NCI-H345 treated with DMSO at 0.1 percent for 48 hours (cell line): ENCODE measurements at regions not wholly inside any gene's neighbourhood (a gene's known extent, or its start where the extent isn't known, plus 50 kb on each side); places are given as distances from the start of the nearest gene placed in this dataset.
"Not testable (repeated sequence)": the region's sequence is repeated elsewhere in the genome, so short reads cannot be mapped to it uniquely, and the experiment has no call there.

Source experiments
- DNase-seq: peaks from one replicate; lab custom pipeline; 2025; ENCODE audit not compliant: unreplicated experiment; lab: John Stamatoyannopoulos, UW

DNA sequence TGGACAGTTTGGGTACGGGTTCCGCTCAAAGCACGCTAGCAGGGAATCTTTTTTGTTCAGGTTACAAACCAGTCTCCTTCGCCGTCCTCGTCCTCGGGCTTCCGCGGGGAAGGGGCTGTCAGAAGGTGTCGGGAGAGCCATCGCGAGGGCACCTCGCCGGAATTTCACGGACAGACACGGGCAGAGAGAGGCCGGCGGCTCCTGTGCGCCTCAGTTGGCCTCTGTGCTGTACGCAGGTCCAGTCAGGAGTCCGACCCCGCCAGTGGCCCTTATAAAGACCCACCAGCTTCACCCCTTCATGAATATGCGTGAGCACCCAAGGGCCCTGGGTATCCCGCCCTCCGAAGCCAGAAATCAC, 362.1 kb upstream of the DEFB115 start:
- not testable (repeated sequence) for DNase-seq

DNA sequence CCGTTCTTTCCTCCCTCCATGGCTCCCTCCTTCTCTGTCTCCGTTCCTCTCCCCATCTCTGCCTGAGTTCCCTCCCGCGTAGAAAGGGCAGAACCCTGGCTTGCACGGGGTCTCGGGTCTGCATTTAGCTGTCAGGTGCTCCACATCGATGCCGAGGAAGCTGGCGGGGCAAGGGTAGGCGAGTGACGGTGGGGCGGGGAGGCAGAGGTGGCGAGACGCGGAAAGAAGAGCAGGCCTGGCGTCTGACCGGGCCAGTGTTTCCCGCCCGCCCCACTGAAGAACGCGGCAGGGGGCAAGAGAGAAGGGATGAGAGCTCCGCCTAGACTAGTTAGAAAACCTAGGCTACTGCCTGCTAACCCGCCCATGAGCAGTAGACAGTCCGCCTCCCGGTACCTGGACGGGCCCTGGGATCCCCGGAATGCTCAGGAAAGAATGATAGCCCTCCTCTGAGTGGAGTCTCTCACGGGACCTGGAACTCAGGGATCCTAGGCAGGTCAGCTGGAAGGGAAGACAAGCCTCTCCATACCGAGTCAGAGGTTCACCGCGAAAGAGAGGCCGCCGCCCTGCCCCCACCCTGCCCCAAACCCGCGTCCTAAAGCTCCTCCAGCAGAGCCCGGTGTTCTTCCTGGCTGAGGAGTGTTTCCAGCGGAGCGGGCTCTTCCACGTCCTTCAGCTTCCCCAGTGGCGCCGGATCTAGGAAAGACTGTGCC, 357.9 kb upstream of the DEFB115 start:
- DNase-seq, result not testable (repeated sequence)

DNA sequence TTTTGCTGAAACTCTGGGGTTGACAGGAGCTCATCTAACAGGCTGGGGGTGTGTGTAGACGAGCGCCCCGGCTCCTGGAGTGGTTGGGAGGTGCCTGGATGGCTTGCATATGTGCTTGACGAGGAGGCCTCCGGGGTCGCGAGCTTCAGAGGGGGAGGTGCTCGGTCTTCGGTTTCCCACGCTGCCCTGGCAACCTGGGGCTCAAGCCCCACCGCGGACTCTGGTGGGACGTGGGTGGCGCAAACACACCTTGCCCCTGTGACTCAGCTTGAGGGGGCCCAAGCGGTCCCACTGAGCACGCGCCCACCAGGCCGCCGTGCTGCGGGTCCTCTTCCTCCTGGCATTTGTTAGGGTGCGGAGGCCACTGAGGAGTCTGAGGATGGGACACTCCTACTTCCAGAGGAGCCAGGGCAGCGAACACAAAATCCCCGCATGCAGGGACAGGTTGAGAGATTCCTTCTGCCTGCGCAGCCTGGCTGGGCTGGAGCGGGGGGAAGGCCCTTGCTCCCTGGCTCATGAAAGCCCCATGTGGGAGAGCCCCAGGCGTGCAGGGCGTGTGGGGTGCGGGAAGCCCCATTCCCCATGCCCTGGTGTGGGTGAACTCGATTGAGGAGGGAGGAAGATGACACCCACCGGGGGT, 357.3 kb upstream of the DEFB115 start:
- DNase-seq, result not testable (repeated sequence)

DNA sequence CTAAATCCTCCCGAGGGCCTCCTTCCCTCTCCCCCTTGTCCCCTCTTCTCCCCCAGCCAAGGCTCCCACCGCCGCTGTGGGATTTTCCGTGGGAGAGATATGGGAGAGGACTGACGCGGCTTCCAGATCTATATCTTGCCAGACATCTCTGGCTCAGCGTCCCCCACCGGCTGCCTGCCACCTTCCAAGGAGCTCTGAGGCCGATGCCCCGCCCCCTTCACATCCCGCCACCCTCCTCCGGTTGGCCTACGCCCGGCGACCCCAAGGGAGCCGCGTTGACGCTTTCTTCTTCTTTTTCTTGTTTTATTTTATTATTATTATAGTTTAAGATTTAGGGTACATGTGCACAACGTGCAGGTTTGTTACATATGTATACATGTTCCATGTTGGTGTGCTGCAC, 352.2 kb upstream of the DEFB115 start:
- DNase-seq, result not testable (repeated sequence)

DNA sequence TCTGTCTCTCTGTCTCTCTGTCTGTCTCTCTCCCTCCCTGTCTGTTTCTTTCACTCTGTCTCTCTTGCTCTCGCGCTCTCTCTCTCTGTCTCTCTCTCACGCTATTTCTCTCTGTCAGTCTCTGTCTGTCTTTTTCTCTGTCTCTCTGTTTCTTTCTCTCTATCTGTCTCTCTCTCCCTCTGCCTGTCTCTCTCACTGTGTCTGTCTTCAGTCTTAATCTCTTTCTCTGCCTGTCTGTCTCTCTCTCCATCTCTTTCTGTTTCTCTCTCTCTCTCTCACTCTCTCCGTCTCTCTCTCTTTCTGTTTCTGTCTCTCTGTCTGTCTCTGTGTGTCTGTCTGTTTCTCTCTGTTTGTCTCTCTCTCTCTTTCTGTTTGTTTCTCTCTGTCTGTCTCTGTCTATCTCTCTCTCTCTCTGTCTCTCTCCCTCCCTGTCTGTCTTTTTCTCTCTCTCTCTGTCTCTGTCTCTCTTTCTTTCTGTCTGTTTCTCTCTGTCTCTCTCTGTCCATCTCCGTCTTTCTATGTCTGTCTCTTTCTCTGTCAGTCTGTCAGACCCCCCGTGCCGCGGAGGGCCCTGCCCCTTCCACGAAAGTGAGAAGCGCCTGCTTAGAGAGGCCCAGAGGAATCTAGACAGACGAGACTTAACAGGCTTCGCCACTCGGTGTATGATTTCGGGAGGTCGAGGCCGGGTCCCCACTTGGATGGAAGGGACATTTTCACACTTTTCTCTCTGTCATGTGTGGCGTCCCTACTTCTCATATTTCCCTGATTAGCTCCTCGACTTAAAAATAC, 346.3 kb upstream of the DEFB115 start:
- no peak for DNase-seq

DNA sequence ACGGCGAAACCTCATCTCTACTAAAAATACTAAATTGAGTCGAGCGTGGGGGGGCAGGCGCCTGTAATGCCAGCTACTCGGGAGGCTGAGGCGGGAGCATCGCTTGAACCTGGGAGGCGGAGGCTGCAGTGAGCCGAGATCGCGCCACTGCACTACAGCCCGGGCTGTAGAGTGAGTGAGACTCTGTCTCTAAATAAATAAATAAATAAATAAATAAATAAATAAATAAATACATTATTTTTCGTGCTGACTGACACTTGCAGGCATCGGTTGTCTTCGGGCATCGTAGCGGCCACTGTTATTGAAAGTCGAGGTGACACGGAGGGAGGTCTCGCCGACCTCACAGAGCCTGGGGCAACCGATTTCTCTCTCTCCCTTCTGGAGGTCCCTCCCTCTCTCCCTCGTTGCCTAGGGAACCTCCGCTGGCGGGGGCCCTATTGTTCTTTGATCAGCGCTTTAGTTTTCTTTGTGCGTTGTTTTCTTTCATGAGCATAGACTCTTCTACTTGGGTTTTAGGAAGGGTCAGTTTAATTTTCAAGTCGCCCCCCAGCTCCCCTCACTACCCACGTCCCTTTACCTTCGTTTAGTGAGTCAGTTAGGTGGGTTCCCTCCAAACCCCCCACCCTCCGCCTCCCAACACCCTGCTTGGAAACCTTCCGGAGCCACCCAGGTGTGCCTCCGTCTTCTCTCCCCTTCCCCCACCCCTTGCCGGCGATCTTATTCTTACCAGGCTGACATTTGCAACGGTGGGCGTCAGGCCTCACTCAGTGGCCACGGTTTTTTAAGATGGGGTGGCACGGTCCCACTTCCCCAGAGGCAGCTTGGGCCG, 345.4 kb upstream of the DEFB115 start:
- DNase-seq, result not testable (repeated sequence)

DNA sequence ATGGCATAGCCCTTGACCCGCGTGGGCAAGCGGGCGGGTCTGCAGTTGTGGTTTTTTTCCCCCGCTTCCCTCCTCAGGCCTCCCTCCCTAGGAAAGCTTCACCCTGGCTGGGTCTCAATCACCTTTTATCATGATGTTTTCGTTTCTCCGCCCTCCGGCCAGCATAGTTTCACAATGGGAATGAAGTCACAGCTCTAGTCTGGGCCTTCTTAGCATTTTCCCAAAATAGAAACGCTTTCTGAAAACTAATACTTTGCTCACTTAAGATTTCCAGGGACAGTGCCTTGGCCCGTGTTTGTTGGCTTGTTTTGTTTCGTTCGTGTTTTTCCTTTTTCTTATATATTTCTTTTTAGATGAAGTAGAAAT, 344.8 kb upstream of the DEFB115 start:
- DNase-seq, result not testable (repeated sequence)

DNA sequence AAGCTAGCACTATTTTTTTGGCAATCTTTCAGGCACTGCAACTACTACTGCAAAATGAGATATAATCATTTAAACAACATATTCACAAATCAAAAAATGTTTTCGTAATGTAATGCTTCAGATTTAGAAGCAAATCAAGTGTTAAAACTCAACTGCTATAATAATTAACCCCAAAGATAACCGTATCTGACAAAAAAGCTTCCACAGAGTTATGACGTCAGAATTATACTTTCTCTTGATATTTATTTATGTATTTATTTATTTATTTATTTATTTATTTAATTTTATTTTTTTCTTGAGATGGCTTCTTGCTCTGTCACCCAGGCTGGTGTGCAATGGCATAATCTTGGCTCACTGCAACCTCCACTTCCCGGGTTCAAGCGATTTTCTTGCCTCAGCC, 341.1 kb upstream of the DEFB115 start:
- not testable (repeated sequence) for DNase-seq

DNA sequence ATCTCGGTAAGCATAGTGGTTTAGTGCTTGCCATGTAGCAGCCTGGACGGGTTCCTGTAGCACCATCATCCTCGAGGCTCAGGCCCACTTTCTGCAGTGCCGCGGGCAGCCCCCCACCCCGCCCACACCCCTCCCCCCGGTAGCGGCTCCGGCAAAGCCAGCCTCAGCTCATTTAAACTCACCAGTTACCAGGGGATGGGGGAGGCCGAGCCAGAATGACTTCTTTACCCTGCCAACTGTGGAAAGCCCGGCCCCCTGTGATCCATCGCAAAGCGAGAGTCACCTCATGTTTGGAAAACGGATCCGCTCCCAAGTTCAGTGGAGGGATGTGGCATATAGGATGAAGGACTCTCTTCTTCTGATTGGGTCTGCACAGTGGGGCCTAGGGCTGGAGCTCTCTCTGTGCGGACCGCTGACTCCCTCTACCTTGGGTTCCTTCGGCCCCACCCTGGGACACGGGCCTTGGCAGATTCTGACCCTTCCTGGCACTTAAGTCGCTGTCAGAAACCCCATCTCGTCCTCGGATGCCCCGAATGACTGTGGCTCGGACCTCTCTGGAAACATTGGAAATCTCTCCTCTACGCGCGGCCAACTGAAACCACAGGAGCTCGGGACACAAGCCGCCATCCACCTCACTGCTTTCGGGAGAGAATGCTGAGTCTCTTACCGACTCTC, 337.8 kb upstream of the DEFB115 start:
- DNase-seq, result no peak

DNA sequence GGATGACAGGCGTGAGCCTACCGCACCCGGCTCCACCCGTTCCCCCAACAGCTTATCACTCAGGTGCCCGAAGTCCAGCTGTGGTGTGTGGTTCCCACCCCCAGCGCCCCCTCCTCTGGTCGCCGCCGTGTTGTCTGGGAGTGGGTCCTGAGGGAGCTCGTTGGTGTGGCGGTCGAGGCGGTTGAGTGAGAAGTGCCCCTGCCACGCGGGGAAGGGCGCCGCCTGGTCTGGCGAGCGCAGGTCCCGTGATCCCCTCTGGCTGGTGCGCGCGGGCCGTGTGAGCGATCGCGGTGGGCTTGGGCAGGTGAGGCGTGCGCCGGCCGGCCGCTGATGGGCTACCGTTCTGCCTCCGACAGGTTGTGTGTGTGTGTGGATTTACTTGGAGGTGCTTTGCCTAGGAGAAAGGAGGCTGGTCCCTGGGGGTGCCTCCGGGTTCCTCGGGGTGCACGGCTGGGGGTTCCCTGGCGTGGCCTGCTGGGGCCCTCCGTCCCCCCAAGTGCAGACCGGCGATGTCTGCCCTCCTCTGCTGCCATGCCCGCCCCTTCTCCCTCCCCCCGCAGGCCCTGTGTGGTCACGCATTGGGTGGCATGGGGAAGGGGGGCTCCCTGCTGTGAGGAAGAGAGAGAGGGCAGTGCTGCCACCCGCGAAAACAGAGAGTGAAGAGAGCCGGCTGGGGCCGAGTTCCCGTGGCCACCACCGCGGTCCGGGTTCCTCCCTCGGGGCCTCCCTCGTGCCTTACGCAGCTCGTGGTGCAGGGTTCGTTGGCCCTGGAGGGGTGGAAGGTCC, 336.0 kb upstream of the DEFB115 start:
- DNase-seq, result no peak

DNA sequence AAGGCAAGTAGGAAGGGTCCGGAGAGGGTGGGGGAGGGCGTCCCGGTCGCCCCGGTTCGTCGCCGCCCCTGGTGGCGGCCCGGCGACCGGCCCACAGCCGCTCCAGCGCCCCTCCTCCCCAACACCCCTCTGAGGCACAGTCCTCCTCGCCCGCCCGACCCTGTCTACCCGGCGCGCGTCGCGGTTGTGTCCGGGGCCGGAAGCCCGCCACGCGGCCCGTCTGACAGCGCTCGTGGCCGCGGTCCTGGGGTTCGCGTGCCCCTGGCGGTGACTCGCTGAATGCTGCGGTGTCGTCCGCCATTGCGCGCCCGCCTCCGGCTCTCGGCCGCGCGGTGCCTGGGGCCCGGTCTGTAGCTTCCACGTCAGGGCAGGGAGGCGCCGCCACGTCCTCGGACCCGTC, 335.3 kb upstream of the DEFB115 start:
- DNase-seq, result no peak

DNA sequence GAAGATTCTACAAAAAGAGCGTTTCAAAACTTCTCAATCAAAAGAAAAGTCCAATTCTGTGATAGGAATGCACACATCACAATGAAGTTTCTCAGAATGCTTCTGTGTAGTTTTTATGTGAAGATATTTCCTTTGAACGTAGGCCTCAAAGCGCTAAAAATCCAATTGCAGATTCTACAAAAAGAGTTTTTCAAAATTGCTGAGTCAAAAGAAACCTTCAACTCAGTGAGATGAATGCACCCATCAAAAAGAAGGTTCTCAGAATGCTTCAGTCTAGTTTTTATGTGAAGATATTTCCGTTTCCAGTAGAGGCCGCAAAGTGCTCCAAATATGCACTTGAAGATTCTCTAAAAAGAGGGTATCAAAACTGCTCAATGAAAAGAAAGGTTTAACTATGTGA, 319.7 kb upstream of the DEFB115 start:
- DNase-seq, result no peak

DNA sequence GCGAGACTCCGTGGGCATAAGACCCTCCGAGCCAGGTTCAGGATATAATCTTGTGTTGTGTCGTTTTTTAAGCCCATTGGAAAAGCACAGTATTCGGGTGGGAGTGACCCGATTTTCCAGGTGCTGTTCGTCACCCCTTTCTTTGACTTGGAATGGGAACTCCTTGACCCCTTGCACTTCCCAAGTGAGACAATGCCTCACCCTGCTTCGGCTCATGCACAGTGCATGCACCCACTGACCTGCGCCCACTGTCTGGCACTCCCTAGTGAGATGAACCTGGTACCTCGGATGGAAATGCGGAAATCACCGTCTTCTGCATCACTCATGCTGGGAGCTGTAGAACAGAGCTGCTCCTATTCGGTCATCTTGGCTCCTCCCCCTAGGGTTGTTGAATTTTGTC, 307.7 kb upstream of the DEFB115 start:
- DNase-seq, result no peak

DNA sequence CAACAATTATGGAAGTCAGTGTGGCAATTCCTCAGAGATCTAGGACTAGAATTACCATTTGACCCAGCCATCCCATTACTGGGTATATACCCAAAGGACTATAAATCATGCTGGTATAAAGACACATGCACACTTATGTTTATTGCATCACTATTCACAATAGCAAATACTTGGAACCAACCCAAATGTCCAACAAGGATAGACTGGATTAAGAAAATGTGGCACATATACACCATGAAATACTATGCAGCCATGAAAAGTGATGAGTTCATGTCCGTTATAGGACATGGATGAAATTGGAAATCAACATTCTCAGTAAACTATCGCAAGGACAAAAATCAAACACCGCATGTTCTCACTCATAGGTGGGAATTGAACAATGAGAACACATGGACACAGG, 306.4 kb upstream of the DEFB115 start:
- DNase-seq, result not testable (repeated sequence)

DNA sequence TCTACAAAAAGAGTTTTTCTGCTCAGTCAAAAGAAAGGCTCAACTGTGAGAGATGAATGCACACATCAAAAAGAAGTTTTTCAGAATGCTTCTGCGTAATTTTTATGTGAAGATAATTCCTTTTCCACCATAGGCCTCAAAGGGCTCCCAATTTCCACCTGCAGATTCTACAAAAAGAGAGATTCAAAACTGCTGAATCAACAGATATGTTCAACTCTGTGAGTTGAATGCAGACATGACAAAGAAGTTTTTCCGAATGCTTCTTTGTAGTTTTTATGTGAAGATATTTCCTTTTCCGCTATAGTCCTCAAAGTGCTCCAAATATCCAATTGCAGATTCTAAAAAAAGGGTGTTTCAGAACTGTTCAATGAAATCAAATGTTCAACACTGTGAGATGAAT, 300.8 kb upstream of the DEFB115 start:
- not testable (repeated sequence) for DNase-seq

DNA sequence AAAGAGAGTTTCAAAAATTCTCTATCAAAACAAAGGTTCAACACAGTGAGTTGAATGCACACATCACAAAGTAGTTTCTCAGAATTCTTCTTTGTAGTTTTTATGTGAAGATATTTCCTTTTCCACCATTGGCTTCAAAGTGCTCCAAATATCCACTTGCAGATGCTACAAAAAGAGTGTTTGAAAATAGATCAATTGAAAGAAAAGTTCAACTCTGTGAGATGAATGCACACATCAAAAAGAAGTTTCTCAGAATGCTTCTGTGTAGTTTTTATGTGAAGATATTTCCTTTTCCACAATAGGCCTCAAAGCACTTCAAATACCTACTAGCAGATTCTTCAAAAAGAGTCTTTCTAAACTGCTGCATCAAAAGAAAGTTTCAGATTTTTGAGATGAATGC, 298.3 kb upstream of the DEFB115 start:
- not testable (repeated sequence) for DNase-seq

DNA sequence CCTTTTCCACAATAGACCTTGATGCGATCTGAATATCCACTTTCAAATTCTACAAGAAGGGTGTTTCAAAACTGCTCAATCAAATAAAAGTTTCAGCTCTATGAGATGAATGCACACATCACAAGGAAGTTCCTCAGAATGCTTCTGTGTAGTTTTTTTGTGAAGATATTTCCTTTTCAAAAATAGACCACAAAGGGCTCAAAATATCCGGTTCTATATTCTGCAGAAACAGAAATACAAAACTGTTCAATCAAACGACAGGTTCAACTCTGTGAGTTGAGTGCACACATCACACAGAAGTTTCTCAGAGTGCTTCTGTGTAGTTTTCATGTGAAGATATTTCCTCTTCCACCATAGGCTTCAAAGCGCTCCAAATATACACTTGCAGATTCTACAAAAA, 293.9 kb upstream of the DEFB115 start:
- no peak for DNase-seq

DNA sequence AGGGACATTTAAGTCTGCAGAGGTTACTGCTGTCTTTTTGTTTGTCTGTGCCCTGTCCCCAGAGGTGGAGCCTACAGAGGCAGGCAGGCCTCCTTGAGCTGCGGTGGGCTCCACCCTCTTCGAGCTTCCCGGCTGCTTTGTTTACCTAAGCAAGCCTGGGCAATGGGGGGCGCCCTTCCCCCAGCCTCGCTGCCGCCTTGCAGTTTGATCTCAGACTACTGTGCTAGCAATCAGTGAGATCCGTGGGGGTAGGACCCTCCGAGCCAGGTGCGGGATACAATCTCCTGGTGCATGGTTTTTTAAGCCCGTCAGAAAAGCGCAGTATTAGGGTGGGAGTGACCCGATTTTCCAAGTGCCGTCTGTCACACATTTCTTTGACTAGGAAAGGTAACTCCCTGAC, 281.6 kb upstream of the DEFB115 start:
- DNase-seq, result not testable (repeated sequence)

DNA sequence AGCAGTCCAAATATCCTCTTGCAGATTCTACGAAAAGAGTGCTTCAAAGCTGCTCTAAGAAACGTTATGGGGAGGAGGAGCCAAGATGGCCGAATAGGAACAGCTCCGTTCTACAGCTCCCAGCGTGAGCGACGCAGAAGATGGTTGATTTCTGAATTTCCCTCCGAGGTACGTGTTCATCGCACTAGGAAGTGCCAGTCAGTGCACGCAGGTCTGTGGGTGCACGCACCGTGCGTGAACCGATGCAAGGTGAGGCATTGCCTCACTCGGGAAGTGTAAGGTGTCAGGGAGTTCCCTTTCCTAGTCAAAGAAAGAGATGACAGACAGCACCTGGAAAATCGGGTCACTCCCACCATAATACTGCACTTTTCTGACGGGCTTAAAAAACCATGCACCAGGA, 272.1 kb upstream of the DEFB115 start:
- DNase-seq, result no peak
